ENCODE measurements at regions not wholly inside any gene's neighbourhood (a gene's known extent, or its start where the extent isn't known, plus 50 kb on each side); places are given as distances from the start of the nearest gene placed in this dataset.

DNA sequence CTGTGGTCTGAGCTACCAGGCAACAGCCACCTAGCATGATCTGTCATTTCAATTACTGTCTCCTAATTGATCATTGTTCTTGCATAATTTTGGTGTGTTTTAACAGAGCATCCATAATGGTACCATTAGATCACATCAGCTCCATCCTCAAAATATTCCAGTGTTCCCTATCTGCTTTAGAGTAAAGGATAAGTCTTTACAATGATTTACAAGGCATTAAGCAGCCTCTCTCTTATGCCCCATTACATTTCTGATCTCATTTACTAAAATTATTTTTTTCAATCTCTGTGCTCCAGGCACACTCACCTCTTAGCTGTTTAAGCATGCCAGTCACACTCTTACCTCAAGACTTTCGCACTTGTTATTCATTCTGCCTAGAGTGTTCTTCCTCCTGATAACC lies 389.9 kb upstream of the PTPRD start:
- Mint-ChIP-seq H3K4me1 (ENCODE audit: unreplicated experiment) (no peaks in the 10 kb centered on the region), H3K27ac (ENCODE audit: unreplicated experiment) (no peak overlapping the region), H3K36me3 (ENCODE audit: unreplicated experiment) (no peaks in the 10 kb centered on the region), H3K9me3 (ENCODE audit: unreplicated experiment) (no peaks in the 10 kb centered on the region), H3K4me3 (ENCODE audit: unreplicated experiment) (no peak overlapping the region), H3K27me3 (ENCODE audit: unreplicated experiment) (no peaks in the 10 kb centered on the region)
- TF ChIP-seq, protein P1, sequence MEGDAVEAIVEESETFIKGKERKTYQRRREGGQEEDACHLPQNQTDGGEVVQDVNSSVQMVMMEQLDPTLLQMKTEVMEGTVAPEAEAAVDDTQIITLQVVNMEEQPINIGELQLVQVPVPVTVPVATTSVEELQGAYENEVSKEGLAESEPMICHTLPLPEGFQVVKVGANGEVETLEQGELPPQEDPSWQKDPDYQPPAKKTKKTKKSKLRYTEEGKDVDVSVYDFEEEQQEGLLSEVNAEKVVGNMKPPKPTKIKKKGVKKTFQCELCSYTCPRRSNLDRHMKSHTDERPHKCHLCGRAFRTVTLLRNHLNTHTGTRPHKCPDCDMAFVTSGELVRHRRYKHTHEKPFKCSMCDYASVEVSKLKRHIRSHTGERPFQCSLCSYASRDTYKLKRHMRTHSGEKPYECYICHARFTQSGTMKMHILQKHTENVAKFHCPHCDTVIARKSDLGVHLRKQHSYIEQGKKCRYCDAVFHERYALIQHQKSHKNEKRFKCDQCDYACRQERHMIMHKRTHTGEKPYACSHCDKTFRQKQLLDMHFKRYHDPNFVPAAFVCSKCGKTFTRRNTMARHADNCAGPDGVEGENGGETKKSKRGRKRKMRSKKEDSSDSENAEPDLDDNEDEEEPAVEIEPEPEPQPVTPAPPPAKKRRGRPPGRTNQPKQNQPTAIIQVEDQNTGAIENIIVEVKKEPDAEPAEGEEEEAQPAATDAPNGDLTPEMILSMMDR (IDR thresholded peaks at IDR 0.05), result no peak
- DNase-seq (ENCODE audit: extremely low spot score, unreplicated experiment), result no peak

DNA sequence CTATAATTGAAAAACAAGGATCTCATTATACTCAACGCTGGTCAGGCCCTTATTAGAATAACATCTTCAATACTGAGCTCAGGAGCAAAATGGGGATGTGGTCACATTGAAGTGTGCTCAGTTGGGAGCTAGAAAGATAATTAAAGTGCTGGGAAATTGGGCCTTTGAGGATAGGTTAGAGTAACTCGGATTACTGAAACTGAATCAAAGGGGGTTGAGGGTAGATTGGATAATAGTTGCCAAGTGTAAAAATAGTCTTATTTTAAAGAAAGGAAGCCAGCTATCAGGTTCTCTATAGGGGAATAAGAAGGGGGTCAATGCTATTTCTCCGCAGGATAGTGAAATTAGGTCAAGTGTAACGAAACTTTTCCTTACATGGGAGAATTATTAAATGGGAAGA lies 391.0 kb upstream of the PTPRD start:
- Mint-ChIP-seq H3K4me3 (ENCODE audit: unreplicated experiment) (no peak overlapping the region), H3K9me3 (ENCODE audit: unreplicated experiment) (peaks cover 8% of the 10 kb centered on the region), H3K27me3 (ENCODE audit: unreplicated experiment) (no peaks in the 10 kb centered on the region), H3K4me1 (ENCODE audit: unreplicated experiment) (no peaks in the 10 kb centered on the region), H3K27ac (ENCODE audit: unreplicated experiment) (no peak overlapping the region), H3K36me3 (ENCODE audit: unreplicated experiment) (no peaks in the 10 kb centered on the region)
- DNase-seq (ENCODE audit: extremely low spot score, unreplicated experiment), result no peak
- TF ChIP-seq, protein P1 (IDR thresholded peaks at IDR 0.05), result no peak

DNA sequence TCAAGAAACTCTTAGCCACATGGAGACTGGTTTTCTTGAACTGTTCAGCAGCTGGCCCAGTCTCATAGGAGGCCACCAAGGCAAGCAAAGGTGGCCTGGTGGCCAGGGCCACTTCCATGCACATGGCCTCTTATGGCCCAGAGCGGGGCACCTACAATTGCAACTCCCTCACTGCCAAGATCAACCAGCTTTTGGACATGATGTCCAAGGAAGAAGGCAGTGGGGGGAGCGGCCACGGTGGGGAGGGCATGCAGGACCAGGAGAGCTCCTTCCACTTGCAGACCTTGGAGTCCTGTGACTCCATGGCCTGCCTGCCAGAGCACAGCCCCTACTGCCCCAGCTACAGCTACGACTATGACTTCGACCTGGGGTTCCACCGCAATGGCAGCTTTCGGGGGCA lies 398.9 kb upstream of the PTPRD start:
- DNase-seq (ENCODE audit: extremely low spot score, unreplicated experiment), result no peak
- Mint-ChIP-seq H3K9me3 (ENCODE audit: unreplicated experiment) (peaks cover 26% of the 10 kb centered on the region), H3K4me3 (ENCODE audit: unreplicated experiment) (no peak overlapping the region), H3K4me1 (ENCODE audit: unreplicated experiment) (no peaks in the 10 kb centered on the region), H3K36me3 (ENCODE audit: unreplicated experiment) (no peaks in the 10 kb centered on the region), H3K27me3 (ENCODE audit: unreplicated experiment) (no peaks in the 10 kb centered on the region), H3K27ac (ENCODE audit: unreplicated experiment) (no peak overlapping the region)
- TF ChIP-seq, protein P1 (IDR thresholded peaks at IDR 0.05), result no peak

DNA sequence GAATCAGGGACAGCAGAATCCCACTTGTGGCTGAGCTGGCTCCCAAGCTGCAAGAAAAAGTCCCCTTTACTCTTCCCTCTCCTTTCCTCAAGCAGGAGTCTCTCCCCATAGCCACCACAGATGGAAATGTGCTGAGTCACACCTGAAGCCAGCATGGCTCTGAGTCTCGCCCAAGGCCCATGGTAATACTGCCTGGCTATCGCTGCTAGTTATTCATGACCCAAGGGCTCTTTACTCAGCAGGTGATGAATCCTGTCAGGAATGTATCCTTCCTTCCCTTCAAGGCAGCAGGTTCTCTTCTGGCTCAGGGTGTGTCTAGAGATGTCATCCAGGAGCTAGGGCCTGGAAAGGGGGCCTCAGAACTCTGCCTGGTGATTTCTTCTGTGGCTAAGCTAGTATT lies 403.3 kb upstream of the PTPRD start:
- TF ChIP-seq, protein P1 (IDR thresholded peaks at IDR 0.05), result no peak
- peaks cover 16% of the 10 kb centered on the region for H3K9me3 Mint-ChIP-seq (ENCODE audit: unreplicated experiment)

DNA sequence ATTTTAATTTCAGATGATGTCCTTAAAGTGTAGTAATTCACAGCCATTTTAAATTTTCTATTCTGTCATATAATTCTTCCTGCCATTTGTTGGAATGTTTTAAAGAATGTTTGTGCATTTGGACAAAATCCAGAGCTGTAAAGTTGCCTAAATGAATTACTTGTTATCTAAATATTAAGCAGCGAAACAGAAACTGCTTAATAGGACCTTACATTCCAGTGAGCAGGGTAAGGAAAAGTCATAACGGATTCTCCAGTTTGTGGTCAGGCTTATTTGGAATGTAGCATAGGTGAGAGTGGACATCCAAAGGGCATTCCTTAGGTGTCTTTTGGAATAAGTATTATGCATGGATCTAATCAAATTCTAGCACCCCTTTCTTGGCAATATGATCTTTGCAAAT lies 410.4 kb upstream of the PTPRD start:
- TF ChIP-seq, protein P1 (IDR thresholded peaks at IDR 0.05), result no peak
- no peaks in the 10 kb centered on the region for H3K36me3 Mint-ChIP-seq (ENCODE audit: unreplicated experiment)
- H3K4me1 Mint-ChIP-seq (ENCODE audit: unreplicated experiment), result peaks cover 3% of the 10 kb centered on the region
- no peaks in the 10 kb centered on the region for H3K27me3 Mint-ChIP-seq (ENCODE audit: unreplicated experiment)
- H3K27ac Mint-ChIP-seq (ENCODE audit: unreplicated experiment), result no peak overlapping the region
- no peaks in the 10 kb centered on the region for H3K9me3 Mint-ChIP-seq (ENCODE audit: unreplicated experiment)
- no peak overlapping the region for H3K4me3 Mint-ChIP-seq (ENCODE audit: unreplicated experiment)
- no peak for DNase-seq (ENCODE audit: extremely low spot score, unreplicated experiment)

More for the DNA sequence above, 403.3 kb upstream of the PTPRD start:
- Mint-ChIP-seq H3K4me1 (ENCODE audit: unreplicated experiment) (no peaks in the 10 kb centered on the region), H3K36me3 (ENCODE audit: unreplicated experiment) (no peaks in the 10 kb centered on the region), H3K27me3 (ENCODE audit: unreplicated experiment) (no peaks in the 10 kb centered on the region), H3K27ac (ENCODE audit: unreplicated experiment) (no peak overlapping the region), H3K4me3 (ENCODE audit: unreplicated experiment) (no peak overlapping the region)
- DNase-seq (ENCODE audit: extremely low spot score, unreplicated experiment), result no peak

Measured in osteocyte (in vitro differentiated cells).